ENCODE measurements at regions not wholly inside any gene's neighbourhood (a gene's known extent, or its start where the extent isn't known, plus 50 kb on each side); places are given as distances from the start of the nearest gene placed in this dataset.
A peak's percentile ranks its signal among the peaks of the same experiment; 100 is the strongest.

DNA sequence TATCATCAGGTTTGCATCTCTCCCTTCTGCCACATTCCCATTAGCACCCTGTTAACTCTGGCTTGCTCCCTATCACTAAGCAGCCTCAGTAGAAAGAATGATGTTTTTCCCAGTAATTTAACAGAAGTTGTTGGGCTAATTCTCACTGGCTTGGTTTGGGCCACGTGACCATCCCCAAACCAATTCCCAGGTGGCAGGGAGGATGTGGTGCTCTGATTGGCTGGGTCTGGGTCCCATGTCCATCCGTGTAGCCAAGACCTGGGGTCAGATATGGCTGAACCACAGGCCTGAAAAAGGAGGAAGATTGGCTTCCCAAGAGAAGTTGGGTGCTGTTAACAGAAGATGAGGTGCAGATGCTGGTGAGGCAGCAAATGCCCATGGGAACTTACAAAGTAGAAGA, 122.0 kb downstream of the BOD1 start:
- H2BK120ac ChIP-seq (replicated peaks; ENCODE audit: low read depth, low read length), result no peak overlapping the region
- ChIA-PET POLR2A (ENCODE audit: partially characterized antibody) (no interaction called here), CTCF (ENCODE audit: partially characterized antibody) (interaction anchor here (1.2 kb wide), 1 partner anchor 79 kb away, joined by 5 read pairs; no protein-coding TSS in a partner anchor)
- H3K23me2 ChIP-seq (ENCODE audit: low read depth, low read length), result no peaks in the 10 kb centered on the region
- H2BK15ac ChIP-seq (ENCODE audit: low read length), result no peak overlapping the region
- no peak overlapping the region for H3K4ac ChIP-seq (replicated peaks; ENCODE audit: insufficient read length, low read depth, low read length)
- H3K36me3 ChIP-seq (ENCODE audit: control insufficient read depth in 2 of 4, insufficient read depth in 4 of 4, low read length in 3 of 4), result no peaks in the 10 kb centered on the region
- peak overlapping the region; percentile 20; the same call in 1 of the 2 replicates for H2AFZ ChIP-seq (ENCODE audit: low read length)
- no peak overlapping the region for H3K4me3 ChIP-seq (ENCODE audit: extremely low read depth in 1 of 4, insufficient read depth in 2 of 4, low read depth in 3 of 4, low read length in 4 of 4)
- no peak overlapping the region for H3K27ac ChIP-seq (ENCODE audit: low read depth, low read length)
- H4K91ac ChIP-seq (replicated peaks; ENCODE audit: insufficient read length, low read length), result no peak overlapping the region
- no peaks in the 10 kb centered on the region for H3K79me1 ChIP-seq (ENCODE audit: low read depth, low read length)
- H2BK20ac ChIP-seq (ENCODE audit: low read length), result no peak overlapping the region
- no peaks in the 10 kb centered on the region for H3K9me3 ChIP-seq (ENCODE audit: insufficient read depth in 2 of 2, low read depth in 1 of 2, low read length in 1 of 2)
- H3K4me1 ChIP-seq (replicated peaks in 1 of 4; ENCODE audit: control insufficient read depth in 3 of 4, insufficient read depth in 4 of 4, low read length in 3 of 4), result peaks cover 0 to 7% (median 4%) of the 10 kb centered on the region in 4 experiments; a peak in 5 of 7 replicates
- H3K18ac ChIP-seq (ENCODE audit: extremely low read depth, low read length), result no peak overlapping the region
- WGBS, 2 experiments (ENCODE audit: extremely low coverage in 1 of 2, insufficient coverage in 1 of 2, insufficient read length in 1 of 2, insufficient replicate concordance in 2 of 2, low coverage in 1 of 2, low lambda C conversion rate in 2 of 2, missing lambda C conversion rate in 1 of 2), result 85% methylated on average over 2 of the region's 2 CpGs; no CpG with 5 or more reads in 1 of the 2 experiments
- H2BK5ac ChIP-seq (ENCODE audit: low read depth, low read length), result no peak overlapping the region
- FAIRE-seq, result no peak
- no peak overlapping the region for H3K56ac ChIP-seq (replicated peaks; ENCODE audit: insufficient read length, low read depth, low read length)
- H3K4me2 ChIP-seq (ENCODE audit: insufficient read depth in 1 of 2, low read depth in 2 of 2, low read length in 2 of 2), result no peak overlapping the region
- H4K8ac ChIP-seq (ENCODE audit: extremely low read depth, insufficient read depth, low read length), result no peak overlapping the region
- no peak overlapping the region for H3K23ac ChIP-seq (ENCODE audit: insufficient read length)
- H2AK5ac ChIP-seq (ENCODE audit: low read depth, low read length), result no peak overlapping the region
- no peak overlapping the region for H3K9ac ChIP-seq (replicated peaks in 1 of 4; ENCODE audit: extremely low read depth in 1 of 4, low read depth in 3 of 4, low read length in 3 of 4)
- no peak overlapping the region for H3K14ac ChIP-seq (ENCODE audit: insufficient read length)
- no peaks in the 10 kb centered on the region for H4K20me1 ChIP-seq (replicated peaks in 1 of 2; ENCODE audit: control insufficient read depth in 1 of 2, insufficient read depth in 2 of 2, low read length in 2 of 2)
- no peak for DNase-seq (ENCODE audit: low read depth in 1 of 2, low spot score in 2 of 2)
- H3K27me3 ChIP-seq (replicated peaks in 1 of 4; ENCODE audit: control insufficient read depth in 3 of 4, extremely low read depth in 1 of 4, insufficient read depth in 3 of 4, low read length in 3 of 4), result no peaks in the 10 kb centered on the region; a peak in 1 of 7 replicates
- H3K79me2 ChIP-seq (ENCODE audit: control insufficient read depth in 1 of 2, insufficient read depth in 2 of 2, low read length in 2 of 2), result no peaks in the 10 kb centered on the region
- no peak overlapping the region; the same call in 1 of the 2 replicates for H2BK12ac ChIP-seq (ENCODE audit: low read depth, low read length)
- H4K5ac ChIP-seq (ENCODE audit: insufficient read length, low read depth, low read length), result no peak overlapping the region
- TF ChIP-seq HDAC6 (IDR thresholded peaks at IDR 0.05; ENCODE audit: low read depth, low read length), result no peak
- no peak for TF ChIP-seq EZH2 (IDR thresholded peaks at IDR 0.05; ENCODE audit: low read depth, low read length, severe bottlenecking)
- TF ChIP-seq, protein P1, sequence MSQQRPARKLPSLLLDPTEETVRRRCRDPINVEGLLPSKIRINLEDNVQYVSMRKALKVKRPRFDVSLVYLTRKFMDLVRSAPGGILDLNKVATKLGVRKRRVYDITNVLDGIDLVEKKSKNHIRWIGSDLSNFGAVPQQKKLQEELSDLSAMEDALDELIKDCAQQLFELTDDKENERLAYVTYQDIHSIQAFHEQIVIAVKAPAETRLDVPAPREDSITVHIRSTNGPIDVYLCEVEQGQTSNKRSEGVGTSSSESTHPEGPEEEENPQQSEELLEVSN (IDR thresholded peaks at IDR 0.05), result no peak
- TF ChIP-seq JUND (IDR thresholded peaks at IDR 0.05; ENCODE audit: low read length), result no peak
- no peak for TF ChIP-seq ASH2L (IDR thresholded peaks at IDR 0.05; ENCODE audit: low read length)
- no peak for TF ChIP-seq PHF8 (conservative IDR thresholded peaks at IDR 0.05; ENCODE audit: low read depth, low read length)
- TF ChIP-seq EP300 (IDR thresholded peaks at IDR 0.05; ENCODE audit: borderline replicate concordance in 1 of 2, low read depth in 2 of 2, low read length in 2 of 2), result no peak
- TF ChIP-seq RNF2 (IDR thresholded peaks at IDR 0.05; ENCODE audit: borderline replicate concordance, low read depth, low read length, missing control alignments, poor library complexity, severe bottlenecking), result no peak
- TF ChIP-seq POLR2A (IDR thresholded peaks at IDR 0.05; ENCODE audit: control extremely low read depth in 1 of 2, low read depth in 2 of 2, low read length in 2 of 2), result no peak
- TF ChIP-seq TBP (IDR thresholded peaks at IDR 0.05; ENCODE audit: low read depth, low read length), result no peak
- TF ChIP-seq BCL11A (IDR thresholded peaks at IDR 0.05; ENCODE audit: low read depth in 2 of 2, low read length in 2 of 2), result no peak
- TF ChIP-seq RFX5 (IDR thresholded peaks at IDR 0.05; ENCODE audit: borderline replicate concordance, low read depth, low read length), result no peak
- no peak for TF ChIP-seq CBX8 (IDR thresholded peaks at IDR 0.05; ENCODE audit: borderline replicate concordance, low read depth, low read length)

Measured in H1 (cell line).